ENCODE measurements at regions not wholly inside any gene's neighbourhood (a gene's known extent, or its start where the extent isn't known, plus 50 kb on each side); places are given as distances from the start of the nearest gene placed in this dataset.

- TF ChIP-seq EZH2 (IDR thresholded peaks at IDR 0.05; ENCODE audit: borderline replicate concordance, insufficient read depth, low read depth, low read length, poor library complexity, severe bottlenecking) = no peak
- TF ChIP-seq, protein P1, sequence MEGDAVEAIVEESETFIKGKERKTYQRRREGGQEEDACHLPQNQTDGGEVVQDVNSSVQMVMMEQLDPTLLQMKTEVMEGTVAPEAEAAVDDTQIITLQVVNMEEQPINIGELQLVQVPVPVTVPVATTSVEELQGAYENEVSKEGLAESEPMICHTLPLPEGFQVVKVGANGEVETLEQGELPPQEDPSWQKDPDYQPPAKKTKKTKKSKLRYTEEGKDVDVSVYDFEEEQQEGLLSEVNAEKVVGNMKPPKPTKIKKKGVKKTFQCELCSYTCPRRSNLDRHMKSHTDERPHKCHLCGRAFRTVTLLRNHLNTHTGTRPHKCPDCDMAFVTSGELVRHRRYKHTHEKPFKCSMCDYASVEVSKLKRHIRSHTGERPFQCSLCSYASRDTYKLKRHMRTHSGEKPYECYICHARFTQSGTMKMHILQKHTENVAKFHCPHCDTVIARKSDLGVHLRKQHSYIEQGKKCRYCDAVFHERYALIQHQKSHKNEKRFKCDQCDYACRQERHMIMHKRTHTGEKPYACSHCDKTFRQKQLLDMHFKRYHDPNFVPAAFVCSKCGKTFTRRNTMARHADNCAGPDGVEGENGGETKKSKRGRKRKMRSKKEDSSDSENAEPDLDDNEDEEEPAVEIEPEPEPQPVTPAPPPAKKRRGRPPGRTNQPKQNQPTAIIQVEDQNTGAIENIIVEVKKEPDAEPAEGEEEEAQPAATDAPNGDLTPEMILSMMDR (IDR thresholded peaks at IDR 0.05) = no peak
- Histone ChIP-seq H3K4me2 (replicated peaks; ENCODE audit: low read depth, low read length, poor library complexity, severe bottlenecking) (no peak overlapping the region), H3K4me3 (ENCODE audit: control extremely low read depth in 1 of 5, extremely low read depth in 1 of 5, insufficient read depth in 1 of 5, low read depth in 2 of 5, low read length in 4 of 5) (no peak overlapping the region), H2AFZ (ENCODE audit: insufficient read depth, low read depth, low read length, poor library complexity, severe bottlenecking) (no peak overlapping the region), H3K4me1 (ENCODE audit: control insufficient read depth in 2 of 2, insufficient read depth in 2 of 2, low read length in 2 of 2) (no peaks in the 10 kb centered on the region), H4K20me1 (ENCODE audit: control insufficient read depth, insufficient read depth, low read length, poor library complexity, severe bottlenecking) (no peaks in the 10 kb centered on the region), H3K9ac (ENCODE audit: low read length) (no peak overlapping the region), H3K27ac (ENCODE audit: low read length in 2 of 2) (no peak overlapping the region), H3K36me3 (replicated peaks in 1 of 2; ENCODE audit: control extremely low read depth in 1 of 2, control insufficient read depth in 1 of 2, extremely low read depth in 1 of 2, insufficient read depth in 2 of 2, low read length in 1 of 2) (no peaks in the 10 kb centered on the region), H3K79me2 (ENCODE audit: control insufficient read depth, insufficient read depth, low read length) (no peaks in the 10 kb centered on the region), H3K9me3 (ENCODE audit: control extremely low read depth in 1 of 3, control insufficient read depth in 2 of 3, insufficient read depth in 1 of 3, low read length in 2 of 3) (peaks cover 0 to 1% (median 0%) of the 10 kb centered on the region in 3 donors), H3K27me3 (replicated peaks in 1 of 4; ENCODE audit: control extremely low read depth in 1 of 4, control insufficient read depth in 3 of 4, insufficient read depth in 4 of 4, low read length in 3 of 4) (peaks cover 0 to 1% (median 0%) of the 10 kb centered on the region in 4 experiments)
- intact Hi-C loops (cut with micrococcal nuclease) = no loop called here
- ChIA-PET POLR2A (no interaction called here), CTCF (no interaction called here)
- Mint-ChIP-seq H3K27ac (no peak overlapping the region), H3K9me3 (ENCODE audit: insufficient read depth) (no peaks in the 10 kb centered on the region), H3K27me3 (peaks cover 17% of the 10 kb centered on the region), H3K4me3 (no peak overlapping the region), H3K4me1 (no peaks in the 10 kb centered on the region)
- ATAC-seq (ENCODE audit: low read depth) (no peak), DNase-seq (no peak)
- WGBS (ENCODE audit: insufficient coverage) = no CpG with 5 or more reads among the region's 2 CpGs
These were observed 91.5 kb upstream of the USP47 start for GRCh38 chr11:11750017-11750878.

DNA sequence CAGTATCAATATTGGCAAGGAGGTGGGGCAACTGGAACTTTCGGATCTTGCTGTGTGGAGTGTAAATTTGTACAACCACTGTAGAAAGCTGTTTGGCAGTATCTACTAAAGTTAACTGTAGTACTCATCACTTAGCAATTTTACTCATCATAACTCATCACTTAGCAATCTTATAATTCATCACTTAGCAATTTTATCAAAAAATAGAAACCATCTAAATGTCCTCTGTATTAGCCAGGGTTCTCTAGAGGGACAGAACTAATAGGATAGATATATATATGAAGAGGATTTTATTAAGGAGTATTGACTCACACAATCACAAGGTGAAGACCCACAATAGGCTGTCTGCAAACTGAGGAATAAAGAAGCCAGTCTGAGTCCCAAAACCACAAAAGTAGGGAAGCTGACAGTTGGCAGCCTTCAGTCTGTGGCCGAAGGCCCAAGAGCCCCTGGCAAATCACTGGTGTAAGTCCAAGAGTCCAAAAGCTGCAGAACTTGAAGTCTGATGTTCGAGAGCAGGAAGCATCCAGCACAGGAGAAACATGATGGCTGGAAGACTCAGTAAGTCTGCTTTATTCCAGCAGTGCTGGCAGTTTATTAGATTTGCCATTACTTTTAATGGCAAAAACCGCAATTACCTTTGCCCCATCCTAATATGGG, 92.9 kb upstream of the USP47 start:
- H3K27ac Mint-ChIP-seq = no peak overlapping the region
- H3K27me3 Mint-ChIP-seq = peaks cover 19% of the 10 kb centered on the region
- TF ChIP-seq, protein P1 (IDR thresholded peaks at IDR 0.05) = no peak
- no peak for TF ChIP-seq EZH2 (IDR thresholded peaks at IDR 0.05; ENCODE audit: borderline replicate concordance, insufficient read depth, low read depth, low read length, poor library complexity, severe bottlenecking)
- Histone ChIP-seq H2AFZ (ENCODE audit: insufficient read depth, low read depth, low read length, poor library complexity, severe bottlenecking) (no peak overlapping the region), H4K20me1 (ENCODE audit: control insufficient read depth, insufficient read depth, low read length, poor library complexity, severe bottlenecking) (no peaks in the 10 kb centered on the region), H3K4me1 (ENCODE audit: control insufficient read depth in 2 of 2, insufficient read depth in 2 of 2, low read length in 2 of 2) (no peaks in the 10 kb centered on the region), H3K4me3 (ENCODE audit: control extremely low read depth in 1 of 5, extremely low read depth in 1 of 5, insufficient read depth in 1 of 5, low read depth in 2 of 5, low read length in 4 of 5) (no peak overlapping the region), H3K27ac (ENCODE audit: low read length in 2 of 2) (no peak overlapping the region), H3K9me3 (ENCODE audit: control extremely low read depth in 1 of 3, control insufficient read depth in 2 of 3, insufficient read depth in 1 of 3, low read length in 2 of 3) (peaks cover 0 to 1% (median 0%) of the 10 kb centered on the region in 3 donors), H3K79me2 (ENCODE audit: control insufficient read depth, insufficient read depth, low read length) (no peaks in the 10 kb centered on the region), H3K36me3 (replicated peaks in 1 of 2; ENCODE audit: control extremely low read depth in 1 of 2, control insufficient read depth in 1 of 2, extremely low read depth in 1 of 2, insufficient read depth in 2 of 2, low read length in 1 of 2) (no peaks in the 10 kb centered on the region), H3K9ac (ENCODE audit: low read length) (no peak overlapping the region), H3K4me2 (replicated peaks; ENCODE audit: low read depth, low read length, poor library complexity, severe bottlenecking) (no peak overlapping the region), H3K27me3 (replicated peaks in 1 of 4; ENCODE audit: control extremely low read depth in 1 of 4, control insufficient read depth in 3 of 4, insufficient read depth in 4 of 4, low read length in 3 of 4) (no peaks in the 10 kb centered on the region)
- WGBS (ENCODE audit: insufficient coverage) = 90% methylated on average over 2 of the region's 4 CpGs
- ATAC-seq (ENCODE audit: low read depth) = no peak
- no peak overlapping the region for H3K4me3 Mint-ChIP-seq
- intact Hi-C loops (cut with micrococcal nuclease) = no loop called here
- H3K9me3 Mint-ChIP-seq (ENCODE audit: insufficient read depth) = no peaks in the 10 kb centered on the region
- CTCF ChIA-PET = no interaction called here
- no peak for DNase-seq
- no peaks in the 10 kb centered on the region for H3K4me1 Mint-ChIP-seq
- POLR2A ChIA-PET = no interaction called here

Measured in B cell (primary cell).